A673 (cell line): ENCODE measurements at regions not wholly inside any gene's neighbourhood (a gene's known extent, or its start where the extent isn't known, plus 50 kb on each side); places are given as distances from the start of the nearest gene placed in this dataset.

Experiments
- CTCF ChIP-seq: fragments of 300-800, 200-600 bp; sonication (generic); conservative IDR thresholded peaks from 2 replicates; pipeline ENCODE4 v1.5.1; 2017; ENCODE audit warnings: low read depth, mild to moderate bottlenecking, antibody characterized with exemption, low read length, moderate library complexity, mixed read lengths
- EZH2 ChIP-seq: fragments of 200-600 bp; sonication (generic); IDR thresholded peaks from 2 replicates; pipeline ENCODE4 v1.6.1; 2017; ENCODE audit warnings: borderline replicate concordance, low read depth, mild to moderate bottlenecking, mixed read lengths, antibody characterized with exemption, low read length; ENCODE audit not compliant: poor library complexity, severe bottlenecking

GRCh38 chr14:58977366-58977765 is 211.1 kb upstream of the DAAM1 start:
- TF ChIP-seq EZH2 = no peak
- no peak for TF ChIP-seq CTCF
